ENCODE measurements at regions not wholly inside any gene's neighbourhood (a gene's known extent, or its start where the extent isn't known, plus 50 kb on each side); places are given as distances from the start of the nearest gene placed in this dataset.

DNA sequence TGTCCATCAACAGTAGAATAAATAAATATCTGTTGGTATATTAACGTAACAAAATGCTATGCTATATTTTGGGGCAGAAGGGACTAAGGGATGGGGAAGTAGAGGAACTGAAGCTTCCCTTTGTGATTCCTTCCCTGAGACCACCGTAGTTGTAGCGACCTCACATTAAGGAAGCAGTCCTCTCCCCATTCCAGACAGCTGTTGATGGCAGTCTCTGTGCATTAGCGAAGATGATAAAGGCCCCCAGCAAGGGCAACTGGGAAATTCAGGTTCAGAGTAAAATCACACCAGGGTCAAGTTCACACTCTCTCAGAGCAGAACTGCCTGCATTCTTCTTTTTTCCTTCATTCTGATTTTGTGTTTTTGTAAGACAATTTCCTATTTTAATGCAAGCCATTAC is 259.0 kb downstream of the MEX3B start:
- TF ChIP-seq POLR2A (IDR thresholded peaks at IDR 0.05; ENCODE audit: low read depth, low read length) (no peak), POLR2AphosphoS5 (IDR thresholded peaks at IDR 0.05; ENCODE audit: low read depth, low read length) (no peak), TAF1 (IDR thresholded peaks at IDR 0.05; ENCODE audit: borderline replicate concordance, low read depth, low read length) (no peak)
